ENCODE measurements at regions not wholly inside any gene's neighbourhood (a gene's known extent, or its start where the extent isn't known, plus 50 kb on each side); places are given as distances from the start of the nearest gene placed in this dataset.

DNA sequence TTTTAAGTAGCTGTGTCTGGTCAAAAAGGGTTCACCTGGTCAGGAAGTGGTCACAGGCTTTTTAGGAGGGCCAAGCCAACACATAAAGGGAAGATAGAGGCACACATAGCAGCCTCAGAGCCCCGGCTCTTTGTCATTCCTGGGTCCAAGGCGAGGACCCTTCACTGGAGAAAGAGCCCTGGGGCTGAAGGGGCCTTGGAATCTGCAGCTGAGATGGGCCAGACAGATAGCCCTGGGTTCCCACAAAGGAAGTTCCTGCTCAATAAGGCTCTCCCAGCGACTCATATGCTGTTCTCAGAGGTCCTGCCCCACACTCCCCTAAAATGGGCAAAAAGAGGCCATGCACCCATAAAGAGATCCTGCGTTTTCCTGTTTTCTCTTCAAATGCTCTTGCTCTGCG is 77.7 kb downstream of the LINC01488 start:
- DNase-seq (ENCODE audit: low spot score) = no peak
- no peak overlapping the region for H3K4me2 ChIP-seq (ENCODE audit: low read depth, low read length)
- in situ Hi-C loops (cut with HindIII; ENCODE audit: extremely low pct_ligation_motif_present, low pct_unique_long_range_greater_than_20kb) (no loop called here), intact Hi-C loops (cut with micrococcal nuclease; ENCODE audit: unreplicated experiment) (no loop called here)
- WGBS (ENCODE audit: low lambda C conversion rate) = 32% methylated on average over 3 of the region's 5 CpGs
- BruUV-seq (replicated peaks) = no TSS peak
- TF ChIP-seq, protein P1, sequence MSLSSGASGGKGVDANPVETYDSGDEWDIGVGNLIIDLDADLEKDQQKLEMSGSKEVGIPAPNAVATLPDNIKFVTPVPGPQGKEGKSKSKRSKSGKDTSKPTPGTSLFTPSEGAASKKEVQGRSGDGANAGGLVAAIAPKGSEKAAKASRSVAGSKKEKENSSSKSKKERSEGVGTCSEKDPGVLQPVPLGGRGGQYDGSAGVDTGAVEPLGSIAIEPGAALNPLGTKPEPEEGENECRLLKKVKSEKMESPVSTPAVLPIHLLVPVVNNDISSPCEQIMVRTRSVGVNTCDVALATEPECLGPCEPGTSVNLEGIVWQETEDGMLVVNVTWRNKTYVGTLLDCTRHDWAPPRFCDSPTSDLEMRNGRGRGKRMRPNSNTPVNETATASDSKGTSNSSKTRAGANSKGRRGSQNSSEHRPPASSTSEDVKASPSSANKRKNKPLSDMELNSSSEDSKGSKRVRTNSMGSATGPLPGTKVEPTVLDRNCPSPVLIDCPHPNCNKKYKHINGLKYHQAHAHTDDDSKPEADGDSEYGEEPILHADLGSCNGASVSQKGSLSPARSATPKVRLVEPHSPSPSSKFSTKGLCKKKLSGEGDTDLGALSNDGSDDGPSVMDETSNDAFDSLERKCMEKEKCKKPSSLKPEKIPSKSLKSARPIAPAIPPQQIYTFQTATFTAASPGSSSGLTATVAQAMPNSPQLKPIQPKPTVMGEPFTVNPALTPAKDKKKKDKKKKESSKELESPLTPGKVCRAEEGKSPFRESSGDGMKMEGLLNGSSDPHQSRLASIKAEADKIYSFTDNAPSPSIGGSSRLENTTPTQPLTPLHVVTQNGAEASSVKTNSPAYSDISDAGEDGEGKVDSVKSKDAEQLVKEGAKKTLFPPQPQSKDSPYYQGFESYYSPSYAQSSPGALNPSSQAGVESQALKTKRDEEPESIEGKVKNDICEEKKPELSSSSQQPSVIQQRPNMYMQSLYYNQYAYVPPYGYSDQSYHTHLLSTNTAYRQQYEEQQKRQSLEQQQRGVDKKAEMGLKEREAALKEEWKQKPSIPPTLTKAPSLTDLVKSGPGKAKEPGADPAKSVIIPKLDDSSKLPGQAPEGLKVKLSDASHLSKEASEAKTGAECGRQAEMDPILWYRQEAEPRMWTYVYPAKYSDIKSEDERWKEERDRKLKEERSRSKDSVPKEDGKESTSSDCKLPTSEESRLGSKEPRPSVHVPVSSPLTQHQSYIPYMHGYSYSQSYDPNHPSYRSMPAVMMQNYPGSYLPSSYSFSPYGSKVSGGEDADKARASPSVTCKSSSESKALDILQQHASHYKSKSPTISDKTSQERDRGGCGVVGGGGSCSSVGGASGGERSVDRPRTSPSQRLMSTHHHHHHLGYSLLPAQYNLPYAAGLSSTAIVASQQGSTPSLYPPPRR (CRISPR knock-in tag; IDR thresholded peaks at IDR 0.05; ENCODE audit: borderline replicate concordance) = no peak
- TF ChIP-seq ZNF24 (IDR thresholded peaks at IDR 0.05) = no peak
- TF ChIP-seq RNF219 (CRISPR knock-in tag; IDR thresholded peaks at IDR 0.05) = no peak
- no peak for TF ChIP-seq NR2C2 (CRISPR knock-in tag; IDR thresholded peaks at IDR 0.05; ENCODE audit: borderline replicate concordance)
- TF ChIP-seq DNMT1 (CRISPR knock-in tag; IDR thresholded peaks at IDR 0.05) = no peak
- TF ChIP-seq REL (CRISPR knock-in tag; conservative IDR thresholded peaks at IDR 0.05) = no peak
- TF ChIP-seq KMT2B (CRISPR knock-in tag; IDR thresholded peaks at IDR 0.05) = no peak
- H3K27ac ChIP-seq (ENCODE audit: extremely low read length, insufficient read depth, low read length) = no peak overlapping the region
- peaks cover 3 to 17% of the 10 kb centered on the region in 2 experiments; a peak in 3 of 5 replicates for H3K27me3 ChIP-seq (ENCODE audit: control insufficient read depth in 1 of 2, insufficient read depth in 2 of 2, low read length in 2 of 2)
- no peaks in the 10 kb centered on the region for H3K36me3 ChIP-seq (replicated peaks in 1 of 2; ENCODE audit: control insufficient read depth in 1 of 2, insufficient read depth in 2 of 2, low read length in 2 of 2)
- ChIA-PET CTCF (ENCODE audit: low intra/inter-chr PET ratio, low total read pairs) (no interaction called here), POLR2A (no interaction called here)
- no peak for ATAC-seq
- H3K9ac ChIP-seq (ENCODE audit: insufficient read depth, low read depth, low read length) = no peak overlapping the region
- no peak for FAIRE-seq
- H3K9me3 ChIP-seq (ENCODE audit: low read length) = no peaks in the 10 kb centered on the region
- H2AFZ ChIP-seq (ENCODE audit: low read length) = no peak overlapping the region
- no peak overlapping the region for H3K4me3 ChIP-seq (replicated peaks in 1 of 3; ENCODE audit: insufficient read depth in 1 of 3, low read depth in 2 of 3, low read length in 3 of 3)
- H3K79me2 ChIP-seq (ENCODE audit: insufficient read depth, low read length) = no peaks in the 10 kb centered on the region
- peaks cover 12% of the 10 kb centered on the region for H3K4me1 ChIP-seq (ENCODE audit: insufficient read depth, low read length)
- no peaks in the 10 kb centered on the region for H4K20me1 ChIP-seq (ENCODE audit: insufficient read depth, low read length)
